GM12878 (cell line): ENCODE measurements at regions not wholly inside any gene's neighbourhood (a gene's known extent, or its start where the extent isn't known, plus 50 kb on each side); places are given as distances from the start of the nearest gene placed in this dataset.
A peak's percentile ranks its signal among the peaks of the same experiment; 100 is the strongest.

Experiments
- ASH2L ChIP-seq: fragments of 300-600, 200-600 bp; sonication (generic); IDR thresholded peaks from 2 replicates; pipeline ENCODE4 v1.6.1; 2017; ENCODE audit warnings: low read depth, mild to moderate bottlenecking, borderline replicate concordance
- BACH1 ChIP-seq: fragments of 450-650 bp; IDR thresholded peaks from 2 replicates; pipeline ENCODE4 v1.6.1; 2017; ENCODE audit warnings: mild to moderate bottlenecking, borderline replicate concordance
- BCLAF1 ChIP-seq: fragments of 450-650 bp; IDR thresholded peaks from 2 replicates; pipeline ENCODE4 v1.6.1; 2017; ENCODE audit warnings: antibody characterized with exemption, mild to moderate bottlenecking, moderate library complexity
- CEBPZ ChIP-seq: fragments of 150-350 bp; IDR thresholded peaks from 2 replicates; pipeline ENCODE4 v1.6.1; 2016; ENCODE audit warnings: low read depth, low read length
- CHD1 ChIP-seq: IDR thresholded peaks from 2 replicates; pipeline ENCODE4 v1.6.1; 2012; ENCODE audit warnings: low read depth, low read length, improper control_type of control experiment
- DPF2 ChIP-seq: fragments of 450-650 bp; IDR thresholded peaks from 2 replicates; pipeline ENCODE4 v1.6.1; 2017; ENCODE audit warnings: mild to moderate bottlenecking
- E4F1 ChIP-seq: fragments of 450-650 bp; IDR thresholded peaks from 2 replicates; pipeline ENCODE4 v1.6.1; 2018; ENCODE audit warnings: borderline replicate concordance, mild to moderate bottlenecking; ENCODE audit not compliant: partially characterized antibody
- EED ChIP-seq: sonication (generic); IDR thresholded peaks from 2 replicates; pipeline ENCODE4 v1.6.1; 2016; ENCODE audit warnings: antibody characterized with exemption, low read depth
- EP300 ChIP-seq, 2 experiments: fragments of 150-350 bp in 1 of 2; IDR thresholded peaks; 2 replicates each; pipeline ENCODE4 v1.6.1; 2011 to 2012; ENCODE audit warnings: low read depth in 2 of 2, low read length in 2 of 2, borderline replicate concordance in 1 of 2, improper control_type of control experiment in 1 of 2, inconsistent platforms in 1 of 2; ENCODE audit not compliant: control insufficient read depth in 1 of 2
- GATAD2B ChIP-seq: fragments of 450-650 bp; conservative IDR thresholded peaks from 2 replicates; pipeline ENCODE4 v1.6.1; 2017; ENCODE audit warnings: low read depth, mild to moderate bottlenecking, moderate library complexity
- KAT2A ChIP-seq: conservative IDR thresholded peaks from 2 replicates; pipeline ENCODE4 v1.6.1; 2011; ENCODE audit warnings: low read depth, low read length; ENCODE audit not compliant: control insufficient read depth
- RCOR1 ChIP-seq: conservative IDR thresholded peaks from 2 replicates; pipeline ENCODE4 v1.6.1; 2012; ENCODE audit warnings: low read depth, low read length, improper control_type of control experiment
- RUNX3 ChIP-seq: IDR thresholded peaks from 2 replicates; pipeline ENCODE4 v1.6.1; 2012; ENCODE audit warnings: low read length, inconsistent platforms
- SIX5 ChIP-seq: IDR thresholded peaks from 2 replicates; pipeline ENCODE4 v1.6.1; 2011; ENCODE audit warnings: mild to moderate bottlenecking, low read depth, low read length, moderate library complexity; ENCODE audit not compliant: severe bottlenecking
- SREBF1 ChIP-seq: IDR thresholded peaks from 2 replicates; pipeline ENCODE4 v1.6.1; 2012; ENCODE audit warnings: mild to moderate bottlenecking, low read length
- TARDBP ChIP-seq: IDR thresholded peaks from 2 replicates; pipeline ENCODE4 v1.6.1; 2016; ENCODE audit warnings: borderline replicate concordance
- ZNF24 ChIP-seq: fragments of 450-650 bp; IDR thresholded peaks from 2 replicates; pipeline ENCODE4 v1.6.1; 2017; ENCODE audit warnings: antibody characterized with exemption, mild to moderate bottlenecking
- ZNF384 ChIP-seq: IDR thresholded peaks from 2 replicates; pipeline ENCODE4 v1.6.1; 2012; ENCODE audit warnings: low read depth, mild to moderate bottlenecking, low read length, improper control_type of control experiment, borderline replicate concordance
- ZNF687 ChIP-seq: fragments of 450-650 bp; IDR thresholded peaks from 2 replicates; pipeline ENCODE4 v1.6.1; 2017; ENCODE audit warnings: mild to moderate bottlenecking, moderate library complexity

- TF ChIP-seq CHD1 (no peak), BACH1 (no peak), TARDBP (no peak), CEBPZ (no peak), RCOR1 (no peak), BCLAF1 (no peak), GATAD2B (no peak), DPF2 (no peak), ZNF24 (peak; percentile 70), ZNF384 (peak; percentile 46; the same call in 1 of the 2 replicates), EP300 (IDR thresholded peaks at IDR 0.05; ENCODE audit: borderline replicate concordance in 1 of 2, control insufficient read depth in 1 of 2, low read depth in 2 of 2, low read length in 2 of 2) (peak; percentile 34 to 50; a peak in 1 of 4 replicates), ASH2L (no peak), KAT2A (no peak), RUNX3 (peak; percentile 34; the same call in 1 of the 2 replicates), EED (no peak), ZNF687 (no peak), E4F1 (no peak), SREBF1 (no peak), SIX5 (no peak)
Measured at GRCh38 chr14:71437870-71438269, 494.4 kb upstream of the RGS6 start (continued).
